PC-3 (cell line): ENCODE measurements at regions not wholly inside any gene's neighbourhood (a gene's known extent, or its start where the extent isn't known, plus 50 kb on each side); places are given as distances from the start of the nearest gene placed in this dataset.

Experiments used
- ATAC-seq: fragments of 200-7000 bp; cut with Tn5 transposase; 2 replicates; pipeline ENCODE4 v1.9.1; 2020; ENCODE audit warnings: mild to moderate bottlenecking, moderate library complexity
- BruUV-seq: library from RNA; stranded (reverse); fragments of 400-500 nt; replicated peaks from 2 replicates; lab custom pipeline; 2021; lab: Mats Ljungman, UMichigan
- CTCF ChIA-PET: fragments of 300-600 bp; sonication (Branson Sonifier 250); formaldehyde crosslinking; loops from one replicate; lab custom pipeline; 2022; ENCODE audit warnings: antibody characterized with exemption; lab: Charles Lee
- POLR2A ChIA-PET: fragments of 300-600 bp; sonication (Branson Sonifier 250); formaldehyde crosslinking; loops from one replicate; lab custom pipeline; 2022; ENCODE audit warnings: antibody characterized with exemption; ENCODE audit not compliant: unreplicated experiment; lab: Charles Lee
- DNase-seq: peaks from one replicate; pipeline ENCODE4 v3.0.0-alpha.2; 2015
- H2AFZ ChIP-seq: fragments of 300-600 bp; sonication (generic); 2 replicates; pipeline ENCODE4 v1.6.0; 2016; ENCODE audit warnings: antibody characterized with exemption, low read length
- H3F3A ChIP-seq: fragments of 300-600 bp; sonication (generic); one replicate; pipeline ENCODE4 v1.6.0; 2017; ENCODE audit warnings: antibody characterized with exemption, low read length, control low read depth, mild to moderate bottlenecking; ENCODE audit not compliant: unreplicated experiment
- H3K27ac ChIP-seq: fragments of 300-600 bp; sonication (generic); 2 replicates; pipeline ENCODE4 v1.5.1; 2016; ENCODE audit warnings: mild to moderate bottlenecking, low read length
- H3K27me3 ChIP-seq: fragments of 300-600 bp; sonication (generic); 2 replicates; pipeline ENCODE4 v1.6.1; 2016; ENCODE audit warnings: low read length, mixed read lengths
- H3K36me3 ChIP-seq: fragments of 300-600 bp; sonication (generic); 2 replicates; pipeline ENCODE4 v1.6.1; 2016; ENCODE audit warnings: low read depth, mixed run types, low read length, mixed read lengths
- H3K4me1 ChIP-seq: fragments of 300-600 bp; sonication (generic); 2 replicates; pipeline ENCODE4 v1.5.1; 2016; ENCODE audit warnings: low read length; ENCODE audit not compliant: insufficient read depth
- H3K4me2 ChIP-seq: fragments of 300-600 bp; sonication (generic); 2 replicates; pipeline ENCODE4 v1.6.0; 2016; ENCODE audit warnings: low read length
- H3K4me3 ChIP-seq: fragments of 300-600 bp; sonication (generic); 2 replicates; pipeline ENCODE4 v1.5.1; 2016; ENCODE audit warnings: mild to moderate bottlenecking, low read length, mixed read lengths
- H3K79me2 ChIP-seq: fragments of 300-600 bp; sonication (generic); 2 replicates; pipeline ENCODE4 v1.6.1; 2017; ENCODE audit warnings: low read length, mixed read lengths
- H3K9ac ChIP-seq: fragments of 300-600 bp; sonication (generic); 2 replicates; pipeline ENCODE4 v1.6.0; 2016; ENCODE audit warnings: mild to moderate bottlenecking, low read length
- H3K9me2 ChIP-seq: fragments of 300-600 bp; sonication (generic); replicated peaks from 2 replicates; pipeline ENCODE4 v1.6.1; 2016; ENCODE audit warnings: mixed run types, low read length, mixed read lengths
- H3K9me3 ChIP-seq: fragments of 300-600 bp; sonication (generic); 2 replicates; pipeline ENCODE4 v1.6.1; 2016; ENCODE audit warnings: low read length, mixed read lengths
- H4K20me1 ChIP-seq: fragments of 300-600 bp; sonication (generic); 2 replicates; pipeline ENCODE4 v1.6.1; 2016; ENCODE audit warnings: low read length, mixed read lengths
- EZH2 ChIP-seq: fragments of 300-600 bp; sonication (generic); IDR thresholded peaks from one replicate; pipeline ENCODE4 v1.6.1; 2017; ENCODE audit warnings: antibody characterized with exemption, mild to moderate bottlenecking, low read length; ENCODE audit not compliant: unreplicated experiment
- EZH2phosphoT487 ChIP-seq: fragments of 300-600 bp; sonication (generic); IDR thresholded peaks from 2 replicates; pipeline ENCODE4 v1.6.1; 2018; ENCODE audit warnings: mild to moderate bottlenecking, antibody characterized with exemption, low read length, borderline replicate concordance
- intact Hi-C: fragments of 100-400 bp; cut with micrococcal nuclease; formaldehyde crosslinking; loops from 2 replicates; pipeline ENCODE4 v1.9.0; 2023
- TF ChIP-seq, protein P1 (sequence below): fragments of 300-600 bp; sonication (generic); conservative IDR thresholded peaks from 2 replicates; pipeline ENCODE4 v1.5.1; 2017; ENCODE audit warnings: antibody characterized with exemption, low read depth, mild to moderate bottlenecking, low read length

DNA sequence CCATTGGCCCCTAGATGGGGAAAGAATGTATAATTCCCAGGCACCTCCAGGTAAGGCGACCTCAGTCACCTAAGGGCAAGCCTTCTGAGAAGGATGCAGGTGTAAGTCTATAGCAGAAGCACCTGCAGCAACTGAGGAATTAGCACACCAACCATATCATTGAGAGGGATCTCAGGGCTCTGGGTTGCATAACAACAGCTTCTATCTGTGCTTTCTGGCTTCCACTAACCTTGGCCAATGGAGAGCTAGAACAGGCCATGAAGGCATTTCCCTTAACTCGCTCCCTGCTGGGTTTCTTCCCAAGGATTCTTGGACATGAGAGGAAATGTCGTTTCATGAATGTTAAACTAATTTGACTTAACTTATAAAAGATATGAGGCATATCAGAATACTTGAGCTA is 177.8 kb upstream of the GK2 start:
- no TSS peak for BruUV-seq
- no peak overlapping the region for H3K4me3 ChIP-seq
- no peak overlapping the region for H2AFZ ChIP-seq
- H3F3A ChIP-seq = no peaks in the 10 kb centered on the region
- no peak overlapping the region for H3K9ac ChIP-seq
- no peak for DNase-seq
- no peaks in the 10 kb centered on the region for H3K4me1 ChIP-seq
- intact Hi-C loops = no loop called here
- no peak overlapping the region for H3K4me2 ChIP-seq
- ChIA-PET POLR2A (no interaction called here), CTCF (no interaction called here)
- H3K27ac ChIP-seq = no peak overlapping the region
- no peak for ATAC-seq
- TF ChIP-seq EZH2 = no peak
- TF ChIP-seq, protein P1, sequence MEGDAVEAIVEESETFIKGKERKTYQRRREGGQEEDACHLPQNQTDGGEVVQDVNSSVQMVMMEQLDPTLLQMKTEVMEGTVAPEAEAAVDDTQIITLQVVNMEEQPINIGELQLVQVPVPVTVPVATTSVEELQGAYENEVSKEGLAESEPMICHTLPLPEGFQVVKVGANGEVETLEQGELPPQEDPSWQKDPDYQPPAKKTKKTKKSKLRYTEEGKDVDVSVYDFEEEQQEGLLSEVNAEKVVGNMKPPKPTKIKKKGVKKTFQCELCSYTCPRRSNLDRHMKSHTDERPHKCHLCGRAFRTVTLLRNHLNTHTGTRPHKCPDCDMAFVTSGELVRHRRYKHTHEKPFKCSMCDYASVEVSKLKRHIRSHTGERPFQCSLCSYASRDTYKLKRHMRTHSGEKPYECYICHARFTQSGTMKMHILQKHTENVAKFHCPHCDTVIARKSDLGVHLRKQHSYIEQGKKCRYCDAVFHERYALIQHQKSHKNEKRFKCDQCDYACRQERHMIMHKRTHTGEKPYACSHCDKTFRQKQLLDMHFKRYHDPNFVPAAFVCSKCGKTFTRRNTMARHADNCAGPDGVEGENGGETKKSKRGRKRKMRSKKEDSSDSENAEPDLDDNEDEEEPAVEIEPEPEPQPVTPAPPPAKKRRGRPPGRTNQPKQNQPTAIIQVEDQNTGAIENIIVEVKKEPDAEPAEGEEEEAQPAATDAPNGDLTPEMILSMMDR = no peak
- TF ChIP-seq EZH2phosphoT487 = no peak
- no peaks in the 10 kb centered on the region for H3K9me2 ChIP-seq
- no peaks in the 10 kb centered on the region for H3K36me3 ChIP-seq
- no peaks in the 10 kb centered on the region for H4K20me1 ChIP-seq
- no peaks in the 10 kb centered on the region for H3K27me3 ChIP-seq
- H3K79me2 ChIP-seq = no peaks in the 10 kb centered on the region
- H3K9me3 ChIP-seq = no peaks in the 10 kb centered on the region

DNA sequence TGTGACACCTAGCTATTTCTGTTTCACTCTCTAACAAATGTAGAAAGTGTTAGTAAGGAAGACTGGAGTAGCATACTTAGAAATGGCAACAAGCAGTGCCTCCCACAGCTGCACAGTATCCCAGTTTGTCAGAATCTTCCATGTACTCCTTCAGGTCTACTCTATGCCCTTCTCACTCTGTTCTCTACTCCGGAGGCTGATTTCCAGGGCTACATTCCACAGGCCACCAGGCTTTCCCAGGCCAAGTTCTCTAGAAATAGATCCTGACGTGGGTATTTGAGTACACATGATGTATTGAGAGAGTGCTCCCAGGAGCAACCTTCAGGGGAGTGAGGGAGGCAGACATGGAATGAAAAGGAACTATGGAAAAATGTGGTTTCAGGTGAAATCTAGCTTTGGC is 177.3 kb upstream of the GK2 start:
- no peaks in the 10 kb centered on the region for H3K36me3 ChIP-seq
- no peak for DNase-seq
- TF ChIP-seq EZH2phosphoT487 (no peak), EZH2 (no peak)
- TF ChIP-seq, protein P1 = no peak
- H3K4me1 ChIP-seq = no peaks in the 10 kb centered on the region
- no peak overlapping the region for H2AFZ ChIP-seq
- no peaks in the 10 kb centered on the region for H3K9me3 ChIP-seq
- H3K79me2 ChIP-seq = no peaks in the 10 kb centered on the region
- H4K20me1 ChIP-seq = no peaks in the 10 kb centered on the region
- ChIA-PET POLR2A (no interaction called here), CTCF (no interaction called here)
- no peaks in the 10 kb centered on the region for H3K9me2 ChIP-seq
- H3K27ac ChIP-seq = no peak overlapping the region
- BruUV-seq = no TSS peak
- no peak overlapping the region for H3K4me2 ChIP-seq
- no peaks in the 10 kb centered on the region for H3F3A ChIP-seq
- ATAC-seq = no peak
- no peak overlapping the region for H3K9ac ChIP-seq
- intact Hi-C loops = no loop called here
- no peaks in the 10 kb centered on the region for H3K27me3 ChIP-seq
- H3K4me3 ChIP-seq = no peak overlapping the region

DNA sequence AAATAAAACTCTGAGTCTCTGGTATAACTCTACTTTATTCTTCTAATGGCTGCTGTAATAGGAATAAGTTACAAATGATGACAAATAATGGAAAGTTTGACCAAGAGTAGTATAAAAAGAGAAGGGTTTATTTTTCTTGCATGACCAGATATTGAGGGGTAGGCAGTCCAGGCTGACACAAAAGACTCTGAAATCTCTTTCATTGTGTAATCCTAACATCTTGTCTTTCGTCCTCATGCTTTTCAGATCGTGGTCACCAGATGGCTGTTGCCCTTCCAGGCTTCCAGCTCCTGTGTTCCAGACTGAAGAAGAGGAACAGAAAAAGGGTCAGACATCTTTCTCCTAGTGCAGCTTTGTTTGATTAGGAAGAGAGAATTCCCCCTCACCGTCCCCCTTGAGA is 176.9 kb upstream of the GK2 start:
- DNase-seq = no peak
- H3K79me2 ChIP-seq = no peaks in the 10 kb centered on the region
- H3K4me3 ChIP-seq = no peak overlapping the region
- no peak for TF ChIP-seq EZH2phosphoT487
- no peak for TF ChIP-seq EZH2
- TF ChIP-seq, protein P1 = no peak
- no peaks in the 10 kb centered on the region for H3F3A ChIP-seq
- H3K27ac ChIP-seq = no peak overlapping the region
- H3K9ac ChIP-seq = no peak overlapping the region
- no peaks in the 10 kb centered on the region for H3K4me1 ChIP-seq
- H3K4me2 ChIP-seq = no peak overlapping the region
- ATAC-seq = no peak
- H3K9me3 ChIP-seq = no peaks in the 10 kb centered on the region
- no peaks in the 10 kb centered on the region for H3K27me3 ChIP-seq
- H3K36me3 ChIP-seq = no peaks in the 10 kb centered on the region
- intact Hi-C loops = no loop called here
- no TSS peak for BruUV-seq
- CTCF ChIA-PET = no interaction called here
- H2AFZ ChIP-seq = no peak overlapping the region
- no peaks in the 10 kb centered on the region for H4K20me1 ChIP-seq
- POLR2A ChIA-PET = no interaction called here
- H3K9me2 ChIP-seq = no peaks in the 10 kb centered on the region
